DOHH2 (cell line): ENCODE measurements at regions not wholly inside any gene's neighbourhood (a gene's known extent, or its start where the extent isn't known, plus 50 kb on each side); places are given as distances from the start of the nearest gene placed in this dataset.

Source experiments
- H3F3A ChIP-seq: fragments of 200-600 bp; sonication (generic), shearing (Covaris generic); 2 replicates; pipeline ENCODE4 v1.6.0; 2016; ENCODE audit warnings: antibody characterized with exemption, mild to moderate bottlenecking; ENCODE audit not compliant: control insufficient read depth, insufficient read depth
- H3K27ac ChIP-seq: fragments of 200-600 bp; sonication (generic); 2 replicates; pipeline ENCODE4 v1.5.1; 2014; ENCODE audit warnings: low read depth, mild to moderate bottlenecking, low read length, moderate library complexity
- H3K27me3 ChIP-seq: fragments of 200-600 bp; sonication (generic); 2 replicates; pipeline ENCODE4 v1.6.1; 2014; ENCODE audit warnings: mild to moderate bottlenecking, low read length, mixed read lengths; ENCODE audit not compliant: control insufficient read depth
- H3K36me3 ChIP-seq: fragments of 200-600 bp; sonication (generic); 2 replicates; pipeline ENCODE4 v1.6.1; 2014; ENCODE audit warnings: mild to moderate bottlenecking, low read length, moderate library complexity, mixed read lengths; ENCODE audit not compliant: control insufficient read depth
- H3K4me1 ChIP-seq: fragments of 200-600 bp; sonication (generic); 2 replicates; pipeline ENCODE4 v1.6.1; 2014; ENCODE audit warnings: mild to moderate bottlenecking, low read length, mixed read lengths; ENCODE audit not compliant: control insufficient read depth
- H3K4me2 ChIP-seq: fragments of 200-600 bp; sonication (generic); 2 replicates; pipeline ENCODE4 v1.6.0; 2014; ENCODE audit warnings: mild to moderate bottlenecking, low read length, moderate library complexity
- H3K4me3 ChIP-seq: fragments of 200-600 bp; sonication (generic); 2 replicates; pipeline ENCODE4 v1.5.1; 2014; ENCODE audit warnings: mild to moderate bottlenecking, low read length, mixed read lengths
- H3K79me2 ChIP-seq: fragments of 200-600 bp; sonication (generic); 2 replicates; pipeline ENCODE4 v1.6.1; 2014; ENCODE audit warnings: mild to moderate bottlenecking, low read length, mixed read lengths; ENCODE audit not compliant: control insufficient read depth
- H3K9me2 ChIP-seq: fragments of 200-600 bp; sonication (generic); replicated peaks from 2 replicates; pipeline ENCODE4 v1.6.1; 2014; ENCODE audit warnings: mild to moderate bottlenecking, low read length, mixed read lengths; ENCODE audit not compliant: control insufficient read depth
- H3K9me3 ChIP-seq: fragments of 200-600 bp; sonication (generic); 2 replicates; pipeline ENCODE4 v1.6.1; 2014; ENCODE audit warnings: antibody characterized with exemption, low read length, mixed read lengths; ENCODE audit not compliant: control insufficient read depth, insufficient read depth
- H4K20me1 ChIP-seq: fragments of 200-600 bp; sonication (generic); 2 replicates; pipeline ENCODE4 v1.6.0; 2014; ENCODE audit warnings: low read depth, mild to moderate bottlenecking, antibody characterized with exemption, low read length, moderate library complexity; ENCODE audit not compliant: control insufficient read depth, insufficient read depth
- CTCF ChIP-seq: fragments of 200-600 bp; sonication (generic); IDR thresholded peaks from one replicate; pipeline ENCODE4 v1.5.1; 2014; ENCODE audit warnings: antibody characterized with exemption, mild to moderate bottlenecking, low read depth, low read length; ENCODE audit not compliant: poor library complexity, severe bottlenecking
- EZH2phosphoT487 ChIP-seq: fragments of 200-600 bp; sonication (generic); IDR thresholded peaks from 2 replicates; pipeline ENCODE4 v1.6.1; 2017; ENCODE audit warnings: borderline replicate concordance, mild to moderate bottlenecking, antibody characterized with exemption, low read length, moderate library complexity, mixed read lengths

GRCh38 chr7:56291-56913 lies 136.0 kb upstream of the FAM20C start:
- Histone ChIP-seq H3K27ac (no peak overlapping the region), H3K27me3 (no peaks in the 10 kb centered on the region), H3K9me3 (no peaks in the 10 kb centered on the region), H3K36me3 (no peaks in the 10 kb centered on the region), H3K9me2 (no peaks in the 10 kb centered on the region), H4K20me1 (no peaks in the 10 kb centered on the region), H3K4me2 (no peak overlapping the region), H3K4me3 (no peak overlapping the region), H3K79me2 (no peaks in the 10 kb centered on the region), H3F3A (no peaks in the 10 kb centered on the region), H3K4me1 (no peaks in the 10 kb centered on the region)
- no peak for TF ChIP-seq EZH2phosphoT487

- no peaks in the 10 kb centered on the region for H3K27me3 ChIP-seq
- no peaks in the 10 kb centered on the region for H3K36me3 ChIP-seq
- no peaks in the 10 kb centered on the region for H3K4me1 ChIP-seq
- no peak overlapping the region for H3K4me3 ChIP-seq
- H3K9me2 ChIP-seq = no peaks in the 10 kb centered on the region
- H3K79me2 ChIP-seq = no peaks in the 10 kb centered on the region
- H3F3A ChIP-seq = no peaks in the 10 kb centered on the region
- TF ChIP-seq CTCF (no peak), EZH2phosphoT487 (no peak)
- H3K27ac ChIP-seq = no peak overlapping the region
- no peak overlapping the region for H3K4me2 ChIP-seq
- no peaks in the 10 kb centered on the region for H3K9me3 ChIP-seq
- no peaks in the 10 kb centered on the region for H4K20me1 ChIP-seq
Observed at GRCh38 chr7:57071-57470, 135.3 kb upstream of the FAM20C start.

- Histone ChIP-seq H3K79me2 (no peaks in the 10 kb centered on the region), H3K27ac (no peak overlapping the region), H3K9me3 (no peaks in the 10 kb centered on the region), H3K4me1 (no peaks in the 10 kb centered on the region), H3K4me3 (no peak overlapping the region), H3K4me2 (no peak overlapping the region), H3F3A (no peaks in the 10 kb centered on the region), H4K20me1 (no peaks in the 10 kb centered on the region), H3K9me2 (no peaks in the 10 kb centered on the region), H3K27me3 (no peaks in the 10 kb centered on the region), H3K36me3 (no peaks in the 10 kb centered on the region)
- TF ChIP-seq CTCF = no peak
- TF ChIP-seq EZH2phosphoT487 = no peak
Observed at GRCh38 chr7:57482-58255, 134.7 kb upstream of the FAM20C start.

- H3K4me3 ChIP-seq = no peak overlapping the region
- no peaks in the 10 kb centered on the region for H3F3A ChIP-seq
- H3K36me3 ChIP-seq = no peaks in the 10 kb centered on the region
- TF ChIP-seq EZH2phosphoT487 (no peak), CTCF (no peak)
- H3K27ac ChIP-seq = no peak overlapping the region
- H3K9me2 ChIP-seq = no peaks in the 10 kb centered on the region
- no peaks in the 10 kb centered on the region for H3K27me3 ChIP-seq
- H3K4me1 ChIP-seq = no peaks in the 10 kb centered on the region
- no peaks in the 10 kb centered on the region for H3K79me2 ChIP-seq
- H3K9me3 ChIP-seq = no peaks in the 10 kb centered on the region
- no peaks in the 10 kb centered on the region for H4K20me1 ChIP-seq
- no peak overlapping the region for H3K4me2 ChIP-seq
Observed at GRCh38 chr7:58316-58715, 134.1 kb upstream of the FAM20C start.
